Lower lobe of right lung (tissue), 2 donors: ENCODE measurements at regions not wholly inside any gene's neighbourhood (a gene's known extent, or its start where the extent isn't known, plus 50 kb on each side); places are given as distances from the start of the nearest gene placed in this dataset.
A peak's percentile ranks its signal among the peaks of the same experiment; 100 is the strongest.

Experiments used
- ATAC-seq, 2 donors: fragments of 200-7000 bp; cut with Tn5 transposase; one replicate each; pipeline ENCODE4 v1.9.1; 2020 to 2022; ENCODE audit warnings: mild to moderate bottlenecking in 2 of 2, moderate library complexity in 2 of 2
- DNase-seq: peaks from one replicate; pipeline ENCODE4 v3.0.0-alpha.2; 2020
- H3K27ac ChIP-seq: fragments of 200-600 bp; one replicate; pipeline ENCODE4 v1.8.0; 2022
- H3K27me3 ChIP-seq: fragments of 200-600 bp; one replicate; pipeline ENCODE4 v1.8.0; 2022; ENCODE audit warnings: low read depth
- H3K36me3 ChIP-seq: fragments of 200-600 bp; one replicate; pipeline ENCODE4 v1.8.0; 2022; ENCODE audit warnings: mild to moderate bottlenecking
- H3K4me1 ChIP-seq: fragments of 200-600 bp; one replicate; pipeline ENCODE4 v1.8.0; 2022
- H3K4me3 ChIP-seq: fragments of 200-600 bp; one replicate; pipeline ENCODE4 v1.8.0; 2022; ENCODE audit warnings: mild to moderate bottlenecking
- H3K9me3 ChIP-seq: fragments of 200-600 bp; one replicate; pipeline ENCODE4 v1.8.0; 2022
- intact Hi-C: fragments of 100-400 bp; cut with DNase I; formaldehyde crosslinking; loops from one replicate; pipeline ENCODE4 v1.11.0; 2022
- TF ChIP-seq, protein P1 (sequence below): fragments of 200-600 bp; IDR thresholded peaks from one replicate; pipeline ENCODE4 v1.8.0; 2022; ENCODE audit warnings: antibody characterized with exemption, mild to moderate bottlenecking
- donor health status: DM: no; HTN: yes; CAD: no; lungs with severe emphysema.

DNA sequence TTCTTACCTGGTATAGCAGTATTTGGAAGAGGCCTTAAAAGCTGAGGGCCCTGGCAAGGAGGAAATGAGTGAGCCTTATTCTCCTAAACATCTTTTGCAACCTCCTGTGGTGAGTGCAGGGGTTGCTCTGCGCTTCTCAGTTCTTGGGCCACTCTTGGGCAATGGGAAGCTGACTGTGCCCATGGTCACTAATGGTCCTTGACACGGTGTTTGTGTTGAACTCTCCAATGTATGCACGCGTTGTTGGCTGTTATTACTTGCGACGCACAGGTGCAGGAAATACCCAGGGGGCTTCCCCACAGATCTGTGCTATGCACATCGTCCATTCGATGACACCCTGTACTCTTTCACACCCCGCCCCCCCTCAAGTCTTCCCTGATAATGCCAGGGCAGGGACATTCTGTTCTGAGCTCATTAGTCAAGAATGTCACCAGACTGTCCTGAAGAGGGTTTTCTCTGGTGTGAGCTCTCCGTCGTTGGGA lies 79.7 kb downstream of the EDN1 start:
- peak; percentile 67 for DNase-seq
- intact Hi-C loops: no loop called here

DNA sequence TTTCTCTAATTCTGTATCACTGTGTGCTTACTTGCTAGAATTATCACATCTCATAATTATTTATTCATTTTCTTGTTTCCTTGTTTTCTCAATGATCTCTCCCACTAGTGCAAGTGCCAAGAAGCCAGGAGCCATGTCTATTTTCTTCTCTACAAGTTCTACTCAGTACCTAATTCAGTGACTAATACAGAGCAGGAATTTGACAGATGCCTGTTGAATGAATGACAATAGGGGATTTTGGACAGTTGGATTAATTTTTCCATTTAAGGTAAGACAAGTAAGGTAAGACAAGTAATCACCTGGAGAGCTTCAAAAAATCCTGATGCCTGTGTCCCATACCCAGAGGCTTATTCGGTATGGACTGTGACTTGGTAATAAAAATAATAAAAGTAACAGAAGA lies 81.0 kb downstream of the EDN1 start:
- Histone ChIP-seq H3K27me3 (no peaks in the 10 kb centered on the region), H3K27ac (no peak overlapping the region), H3K36me3 (no peaks in the 10 kb centered on the region), H3K4me3 (no peak overlapping the region), H3K4me1 (peaks cover 9% of the 10 kb centered on the region), H3K9me3 (no peaks in the 10 kb centered on the region)
- no peak for DNase-seq
- ATAC-seq: no peak
- TF ChIP-seq, protein P1, sequence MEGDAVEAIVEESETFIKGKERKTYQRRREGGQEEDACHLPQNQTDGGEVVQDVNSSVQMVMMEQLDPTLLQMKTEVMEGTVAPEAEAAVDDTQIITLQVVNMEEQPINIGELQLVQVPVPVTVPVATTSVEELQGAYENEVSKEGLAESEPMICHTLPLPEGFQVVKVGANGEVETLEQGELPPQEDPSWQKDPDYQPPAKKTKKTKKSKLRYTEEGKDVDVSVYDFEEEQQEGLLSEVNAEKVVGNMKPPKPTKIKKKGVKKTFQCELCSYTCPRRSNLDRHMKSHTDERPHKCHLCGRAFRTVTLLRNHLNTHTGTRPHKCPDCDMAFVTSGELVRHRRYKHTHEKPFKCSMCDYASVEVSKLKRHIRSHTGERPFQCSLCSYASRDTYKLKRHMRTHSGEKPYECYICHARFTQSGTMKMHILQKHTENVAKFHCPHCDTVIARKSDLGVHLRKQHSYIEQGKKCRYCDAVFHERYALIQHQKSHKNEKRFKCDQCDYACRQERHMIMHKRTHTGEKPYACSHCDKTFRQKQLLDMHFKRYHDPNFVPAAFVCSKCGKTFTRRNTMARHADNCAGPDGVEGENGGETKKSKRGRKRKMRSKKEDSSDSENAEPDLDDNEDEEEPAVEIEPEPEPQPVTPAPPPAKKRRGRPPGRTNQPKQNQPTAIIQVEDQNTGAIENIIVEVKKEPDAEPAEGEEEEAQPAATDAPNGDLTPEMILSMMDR: no peak
- intact Hi-C loops: no loop called here

More for the DNA sequence above, 79.7 kb downstream of the EDN1 start:
- Histone ChIP-seq H3K27ac (no peak overlapping the region), H3K4me3 (no peak overlapping the region), H3K4me1 (peaks cover 17% of the 10 kb centered on the region), H3K9me3 (no peaks in the 10 kb centered on the region), H3K27me3 (no peaks in the 10 kb centered on the region), H3K36me3 (no peaks in the 10 kb centered on the region)
- TF ChIP-seq, protein P1: peak; percentile 22
- peak; percentile 88 to 91 for ATAC-seq

GRCh38 chr6:12371641-12372146 lies 81.5 kb downstream of the EDN1 start:
- Histone ChIP-seq H3K27me3 (no peaks in the 10 kb centered on the region), H3K4me1 (peaks cover 9% of the 10 kb centered on the region), H3K4me3 (no peak overlapping the region), H3K9me3 (no peaks in the 10 kb centered on the region), H3K36me3 (no peaks in the 10 kb centered on the region), H3K27ac (no peak overlapping the region)
- TF ChIP-seq, protein P1: no peak
- ATAC-seq (peak in 1 of 2 donors; percentile 21), DNase-seq (no peak)
- intact Hi-C loops: no loop called here

DNA sequence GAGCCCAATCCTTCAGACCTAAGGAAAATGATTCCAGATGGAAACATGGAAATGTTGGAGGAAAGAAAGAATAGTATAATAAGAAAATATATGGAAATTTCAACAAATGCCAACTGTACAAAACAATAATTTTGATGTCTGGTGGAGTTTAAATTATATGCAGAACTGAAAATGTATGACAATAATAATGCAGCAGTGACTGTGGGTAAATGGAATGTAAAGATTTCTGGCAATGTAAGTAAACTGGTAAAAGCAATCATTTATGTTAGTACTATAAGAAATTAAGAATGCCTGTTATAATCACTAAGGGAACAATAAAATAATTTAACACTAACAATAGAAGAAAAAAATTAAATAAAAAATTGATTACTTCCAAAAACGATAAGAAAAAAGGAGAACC lies 89.0 kb downstream of the EDN1 start:
- H3K27me3 ChIP-seq: no peaks in the 10 kb centered on the region
- H3K36me3 ChIP-seq: no peaks in the 10 kb centered on the region
- no peak for ATAC-seq
- DNase-seq: no peak
- TF ChIP-seq, protein P1: no peak
- H3K4me1 ChIP-seq: no peaks in the 10 kb centered on the region
- intact Hi-C loops: no loop called here
- no peak overlapping the region for H3K27ac ChIP-seq
- H3K4me3 ChIP-seq: no peak overlapping the region
- no peaks in the 10 kb centered on the region for H3K9me3 ChIP-seq

DNA sequence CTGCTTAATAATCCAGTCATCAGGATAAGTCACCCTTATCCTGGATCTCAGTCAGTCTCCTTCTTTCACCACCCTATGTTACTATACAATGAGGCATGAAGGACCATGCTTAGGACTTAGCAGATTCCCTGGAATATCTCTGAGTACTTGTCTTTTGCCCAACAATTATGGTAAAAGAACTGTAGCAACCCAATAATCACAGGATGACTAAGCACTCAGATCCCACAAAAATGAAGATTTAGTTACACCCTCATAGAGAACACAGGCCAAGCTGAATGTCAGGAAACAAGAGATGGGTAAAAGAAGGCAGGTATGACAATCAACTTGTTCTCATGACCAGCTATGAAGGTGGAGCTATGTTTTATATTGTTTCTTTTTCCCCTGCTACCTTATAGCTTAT lies 91.4 kb downstream of the EDN1 start:
- Histone ChIP-seq H3K4me1 (no peaks in the 10 kb centered on the region), H3K4me3 (no peak overlapping the region), H3K9me3 (no peaks in the 10 kb centered on the region), H3K27ac (no peak overlapping the region), H3K27me3 (no peaks in the 10 kb centered on the region), H3K36me3 (no peaks in the 10 kb centered on the region)
- ATAC-seq: no peak
- no peak for DNase-seq
- intact Hi-C loops: no loop called here
- TF ChIP-seq, protein P1: no peak

GRCh38 chr6:12383448-12383847 lies 93.3 kb downstream of the EDN1 start:
- Histone ChIP-seq H3K27ac (no peak overlapping the region), H3K36me3 (no peaks in the 10 kb centered on the region), H3K9me3 (no peaks in the 10 kb centered on the region), H3K4me1 (no peaks in the 10 kb centered on the region), H3K4me3 (no peak overlapping the region), H3K27me3 (no peaks in the 10 kb centered on the region)
- DNase-seq (no peak), ATAC-seq (no peak)
- TF ChIP-seq, protein P1: no peak
- intact Hi-C loops: no loop called here
